Adrenal gland (tissue), 5 donors: ENCODE measurements at regions not wholly inside any gene's neighbourhood (a gene's known extent, or its start where the extent isn't known, plus 50 kb on each side); places are given as distances from the start of the nearest gene placed in this dataset.

ENCODE experiments used
- CTCF ChIP-seq, 6 experiments: fragments of 450-650 bp in 4 of 6; fragments of 200-600 bp in 2 of 6; sonication (generic) in 1 of 6; IDR thresholded peaks; 1 replicate in 5 of 6; 2 replicates in 1 of 6; pipeline versions ENCODE4 v1.5.1 to v1.8.0; 2016 to 2021; ENCODE audit warnings: antibody characterized with exemption in 6 of 6, mild to moderate bottlenecking in 2 of 6, moderate library complexity in 1 of 6
- POLR2A ChIP-seq, 2 donors: fragments of 450-650 bp; IDR thresholded peaks; one replicate each; pipeline ENCODE4 v1.6.1; 2017; ENCODE audit warnings: antibody characterized with exemption in 2 of 2, mild to moderate bottlenecking in 2 of 2, moderate library complexity in 1 of 2
- donor health status: DM: no; HTN: no; CAD: no.

GRCh38 chrX:39260965-39261364 lies 459.7 kb downstream of the MID1IP1 start:
- no peak for TF ChIP-seq CTCF (IDR thresholded peaks at IDR 0.05)
- no peak for TF ChIP-seq POLR2A (IDR thresholded peaks at IDR 0.05)
